SK-N-MC (cell line): ENCODE measurements at regions not wholly inside any gene's neighbourhood (a gene's known extent, or its start where the extent isn't known, plus 50 kb on each side); places are given as distances from the start of the nearest gene placed in this dataset.

Experiments
- EZH2 ChIP-seq: fragments of 200-600 bp; sonication (generic); IDR thresholded peaks from one replicate; pipeline ENCODE4 v1.6.1; 2017; ENCODE audit warnings: antibody characterized with exemption
- FOXP2 ChIP-seq: optimal IDR thresholded peaks from 2 replicates; pipeline ENCODE3; 2011; ENCODE audit warnings: mild to moderate bottlenecking, moderate library complexity; ENCODE audit not compliant: insufficient read depth; ENCODE audit errors: extremely low read length, control extremely low read depth
- POLR2AphosphoS5 ChIP-seq: IDR thresholded peaks from 2 replicates; pipeline ENCODE4 v1.6.1; 2012; ENCODE audit warnings: mild to moderate bottlenecking, low read depth, low read length, borderline replicate concordance

- no peak for TF ChIP-seq POLR2AphosphoS5
- no peak for TF ChIP-seq EZH2
- no peak for TF ChIP-seq FOXP2
Observed at GRCh38 chr10:130992802-130993523, 318.6 kb downstream of the TCERG1L start.
